HG03354 (cell line): ENCODE measurements at regions not wholly inside any gene's neighbourhood (a gene's known extent, or its start where the extent isn't known, plus 50 kb on each side); places are given as distances from the start of the nearest gene placed in this dataset.
"Not testable (repeated sequence)": the region's sequence is repeated elsewhere in the genome, so short reads cannot be mapped to it uniquely, and the experiment has no call there.

Experiments used
- ATAC-seq: cut with Tn5 transposase; IDR thresholded peaks from one replicate; pipeline ENCODE4 v1.9.1; 2021; ENCODE audit warnings: mild to moderate bottlenecking; ENCODE audit not compliant: unreplicated experiment, poor library complexity, severe bottlenecking

DNA sequence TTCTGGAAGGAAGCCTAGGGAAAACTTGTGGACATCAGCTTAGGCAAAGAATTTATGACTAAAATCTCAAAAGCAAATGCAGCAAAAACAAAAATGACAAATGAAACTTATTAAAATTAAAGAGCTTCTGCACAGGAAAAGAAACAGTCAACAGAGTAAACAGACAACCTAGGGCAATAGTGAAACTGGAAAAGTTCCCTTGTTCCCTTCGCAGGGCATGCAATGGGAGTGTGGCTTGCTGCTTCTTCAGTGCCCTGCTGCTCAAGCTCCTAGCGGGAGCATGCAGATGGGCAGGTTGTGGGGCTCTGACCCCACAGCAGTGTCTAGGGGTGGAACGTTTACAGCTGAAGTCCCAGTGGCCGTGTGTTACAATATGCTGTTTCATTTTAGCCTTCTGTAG, 1797.4 kb downstream of the NCAM2 start:
- no peak for ATAC-seq

DNA sequence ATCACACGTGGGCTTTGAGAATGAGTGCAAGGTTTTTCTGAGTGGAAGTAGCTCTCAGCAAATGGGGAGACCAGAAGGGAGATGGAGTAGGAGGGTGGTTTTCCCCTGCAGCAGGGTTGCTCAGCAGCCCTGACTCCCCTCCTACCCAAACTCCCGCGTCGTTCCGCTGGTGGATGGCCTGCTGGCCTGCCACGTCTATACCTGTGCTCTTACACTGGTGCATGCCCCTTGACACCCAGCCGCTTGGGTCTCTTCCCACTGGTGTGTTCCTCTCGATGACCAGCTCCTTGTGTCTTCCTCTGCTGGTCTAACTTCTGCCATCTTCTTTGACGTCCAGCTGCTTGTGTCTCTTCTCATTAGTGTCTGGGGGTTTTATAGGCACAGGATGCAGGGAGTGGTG, 1797.9 kb downstream of the NCAM2 start:
- ATAC-seq, result no peak

DNA sequence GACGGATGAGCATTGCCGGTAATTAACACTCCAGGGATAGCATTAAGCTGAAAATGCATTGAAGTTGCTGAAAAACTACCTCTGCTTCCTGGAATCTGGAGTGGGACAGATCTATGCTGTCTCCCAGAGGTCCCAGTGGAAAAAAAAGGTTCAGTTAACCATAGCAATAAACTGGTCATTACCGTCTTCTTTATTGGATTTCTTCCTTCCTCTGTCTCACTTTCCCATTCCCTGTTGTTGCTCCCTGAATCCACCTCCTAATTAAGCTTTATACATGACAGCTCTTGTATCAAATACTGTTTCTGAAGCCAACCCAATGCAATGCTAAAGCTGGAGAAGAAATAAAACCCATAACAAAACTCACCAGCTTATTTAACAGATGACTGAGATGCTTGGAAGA, 1805.9 kb downstream of the NCAM2 start:
- ATAC-seq, result no peak

DNA sequence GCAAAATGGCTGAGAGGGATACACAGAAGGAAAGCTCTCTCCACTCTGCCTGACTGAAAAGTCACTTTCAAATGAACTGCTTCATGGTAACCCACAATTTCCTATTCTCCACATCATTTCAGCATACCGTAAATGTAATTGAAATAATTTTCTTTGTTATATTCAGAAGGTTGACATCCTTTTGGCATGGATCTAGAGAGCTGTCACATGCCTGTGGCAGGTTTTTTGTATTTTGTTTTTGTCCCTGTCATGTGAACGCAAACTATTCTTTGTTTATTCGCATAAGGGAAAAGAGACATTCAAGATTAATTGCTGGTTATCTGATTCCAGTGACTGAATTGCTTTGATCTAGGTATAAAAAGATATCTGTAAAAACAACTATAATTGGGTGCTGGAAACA, 1808.1 kb downstream of the NCAM2 start:
- ATAC-seq, result no peak

DNA sequence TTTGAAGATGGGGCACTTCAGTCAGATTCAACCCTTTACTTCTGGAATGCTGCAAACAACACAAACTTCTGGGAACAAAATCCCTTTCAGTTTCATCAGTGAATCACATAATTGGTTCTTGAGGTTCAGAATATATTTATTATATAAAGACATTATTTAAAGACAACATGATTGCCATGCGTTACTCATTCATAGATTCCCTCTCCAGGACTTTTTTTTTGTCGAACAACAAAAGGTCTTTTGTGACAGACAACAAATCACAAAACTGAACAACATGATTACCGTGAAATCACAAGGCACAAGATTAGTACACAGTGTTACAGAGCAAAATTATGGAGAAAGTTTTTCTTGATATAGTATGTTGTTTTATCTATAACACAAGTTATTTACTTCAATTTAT, 1815.0 kb downstream of the NCAM2 start:
- ATAC-seq, result no peak

DNA sequence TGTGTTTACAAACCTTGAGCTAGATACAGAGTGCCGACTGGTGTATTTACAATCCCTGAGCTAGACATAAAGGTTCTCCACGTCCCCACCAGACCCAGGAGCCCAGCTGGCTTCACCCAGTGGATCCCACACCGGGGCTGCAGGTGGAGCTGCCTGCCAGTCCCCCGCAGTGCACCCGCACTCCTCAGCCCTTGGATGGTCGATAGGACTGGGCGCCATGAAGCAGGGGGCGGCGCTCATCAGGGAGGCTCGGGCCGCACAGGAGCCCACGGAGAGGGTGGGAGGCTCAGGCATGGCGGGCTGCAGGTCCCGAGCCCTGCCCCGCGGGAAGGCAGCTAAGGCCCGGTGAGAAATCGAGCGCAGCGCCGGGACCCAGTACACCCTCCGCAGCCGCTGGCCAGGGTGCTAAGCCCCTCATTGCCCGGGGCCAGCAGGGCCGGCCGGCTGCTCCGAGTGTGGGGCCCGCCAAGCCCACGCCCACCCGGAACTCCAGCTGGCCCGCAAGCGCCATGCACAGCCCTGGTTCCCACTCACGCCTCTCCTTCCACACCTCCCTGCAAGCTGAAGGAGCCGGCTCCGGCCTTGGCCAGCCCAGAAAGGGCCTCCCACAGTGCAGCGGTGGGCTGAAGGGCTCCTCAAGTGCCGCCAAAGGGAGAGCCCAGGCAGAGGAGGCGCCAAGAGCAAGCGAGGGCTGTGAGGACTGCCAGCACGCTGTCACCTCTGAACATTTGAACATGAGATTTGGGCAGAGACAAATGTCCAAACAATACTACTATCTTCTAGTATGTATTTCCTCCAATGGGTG, 1820.7 kb downstream of the NCAM2 start:
- not testable (repeated sequence) for ATAC-seq

DNA sequence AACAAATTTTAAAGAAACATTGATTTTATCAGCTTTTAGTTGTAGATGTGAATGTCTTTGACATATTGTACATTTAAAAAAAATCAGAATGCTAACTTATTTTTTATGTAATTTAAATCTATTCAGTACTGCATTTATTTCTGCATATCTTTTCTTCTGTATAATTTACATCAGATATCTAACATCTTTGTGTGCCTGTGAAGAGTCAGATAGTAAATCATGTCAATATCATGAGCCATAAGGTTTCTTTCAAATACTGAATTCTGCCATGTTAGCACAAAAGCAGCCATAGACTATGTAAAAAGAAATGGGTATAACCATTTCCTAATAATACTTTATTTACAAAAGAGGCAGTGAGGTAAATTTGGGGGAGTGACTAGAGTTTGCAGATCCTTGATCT, 1829.2 kb downstream of the NCAM2 start:
- no peak for ATAC-seq

DNA sequence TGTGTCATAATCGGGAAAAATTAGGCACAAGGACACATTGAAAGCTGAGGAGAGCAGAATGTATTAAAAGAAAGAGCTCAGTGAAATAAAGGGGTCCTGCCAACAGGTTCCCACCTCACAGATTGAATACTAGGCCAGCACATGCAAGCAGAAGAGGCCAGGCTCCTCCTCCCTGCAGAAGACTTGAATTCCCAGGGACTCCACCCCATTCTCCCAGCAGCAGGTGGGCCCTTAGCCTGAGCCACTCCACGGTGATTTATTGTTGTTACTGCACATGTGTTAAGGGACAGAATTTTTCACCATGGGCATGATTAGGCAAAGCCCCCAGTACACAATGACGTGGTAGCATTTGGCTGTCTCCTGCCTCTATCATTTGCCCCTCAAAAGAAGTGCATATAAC, 1844.7 kb downstream of the NCAM2 start:
- ATAC-seq, result no peak

DNA sequence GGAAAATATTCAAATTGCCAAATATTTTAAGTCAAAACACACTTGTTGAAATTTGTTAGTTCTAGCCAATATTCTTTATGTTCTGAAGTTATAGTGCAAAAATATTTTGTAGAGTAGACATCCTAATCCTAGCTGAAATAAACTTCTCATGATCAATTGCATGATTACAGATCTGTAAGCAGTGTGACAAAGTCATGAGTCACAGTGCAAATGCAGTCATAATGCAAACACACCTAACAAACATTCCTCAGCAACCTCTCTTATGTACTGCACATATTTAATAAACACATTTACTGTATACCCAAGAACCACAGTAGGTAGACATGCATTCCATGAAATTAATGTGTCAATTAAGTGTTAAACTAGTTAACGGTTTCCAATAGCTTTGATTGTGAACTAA, 1857.4 kb downstream of the NCAM2 start:
- ATAC-seq, result no peak

DNA sequence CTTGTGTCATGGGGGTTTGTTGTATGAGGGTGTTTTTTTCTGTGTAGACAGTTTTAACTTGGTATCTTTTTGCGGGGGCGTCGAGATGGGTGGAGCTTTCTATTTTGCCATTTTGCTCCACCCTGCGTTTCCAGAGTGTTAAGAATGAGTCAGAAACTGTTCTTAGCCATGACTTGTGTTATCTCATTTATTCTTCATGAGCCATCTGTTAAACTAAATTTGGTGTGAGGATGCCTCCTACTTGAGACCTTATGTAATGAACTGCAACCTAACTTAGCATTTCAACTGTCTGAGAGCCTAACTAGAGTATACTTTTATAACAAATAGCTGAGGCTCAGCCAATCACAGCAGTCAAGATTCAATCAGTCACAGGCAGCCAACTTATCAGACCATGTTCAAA, 1873.5 kb downstream of the NCAM2 start:
- no peak for ATAC-seq

DNA sequence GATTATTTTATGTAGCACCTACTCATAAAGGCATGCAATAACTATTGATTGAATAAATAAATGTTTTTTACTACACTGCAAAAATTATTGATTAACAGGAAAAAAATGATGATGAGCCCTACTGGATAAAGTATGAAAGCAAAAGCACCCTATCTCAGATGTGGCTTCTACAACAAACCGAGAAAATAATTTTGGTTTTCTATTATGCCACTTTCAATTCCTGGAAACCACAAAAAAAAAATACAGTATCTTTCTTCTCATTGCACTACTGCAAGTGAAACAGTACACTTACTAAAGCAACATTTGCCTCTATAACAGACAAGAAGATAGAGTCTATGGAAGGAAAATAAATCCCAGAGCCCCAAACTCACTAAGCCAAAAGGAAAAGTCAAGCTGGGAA, 1882.4 kb downstream of the NCAM2 start:
- ATAC-seq, result no peak

DNA sequence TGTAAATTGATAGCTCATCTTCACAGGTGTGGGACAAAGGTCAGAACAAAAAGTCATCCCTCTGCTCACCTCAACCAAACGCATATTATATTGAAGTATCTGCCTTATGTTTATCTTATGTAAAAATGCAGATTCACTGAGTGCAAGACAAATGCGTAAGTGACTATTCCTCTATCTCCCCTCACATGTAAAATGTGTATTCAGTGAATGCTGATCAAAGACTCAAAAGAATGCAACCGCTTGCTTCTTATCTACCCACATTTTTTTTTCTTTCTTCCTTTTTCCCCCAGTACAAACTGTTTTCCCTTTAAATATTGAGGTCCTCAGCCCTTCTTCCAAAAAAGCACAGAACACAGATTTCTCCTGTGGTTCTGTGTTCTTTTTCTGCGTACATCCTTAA, 1882.9 kb downstream of the NCAM2 start:
- no peak for ATAC-seq

DNA sequence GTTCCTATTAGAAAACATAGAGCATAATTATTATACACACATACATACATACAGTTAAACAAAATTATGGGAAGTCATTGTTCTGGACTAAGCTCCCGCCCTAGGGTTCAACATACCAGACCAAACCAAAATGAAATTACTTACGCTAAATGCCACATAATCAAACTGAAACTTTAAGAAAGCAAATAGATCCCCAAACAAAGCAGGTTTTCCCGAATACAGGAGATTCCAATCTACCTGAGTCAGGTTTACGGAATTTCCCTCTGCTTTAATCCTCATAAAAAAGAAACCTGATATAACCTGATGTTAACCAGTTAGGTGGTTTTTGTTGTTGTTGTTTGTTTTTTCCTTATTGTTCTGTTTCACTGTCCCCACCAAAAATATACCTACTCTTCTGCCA, 1886.9 kb downstream of the NCAM2 start:
- no peak for ATAC-seq

DNA sequence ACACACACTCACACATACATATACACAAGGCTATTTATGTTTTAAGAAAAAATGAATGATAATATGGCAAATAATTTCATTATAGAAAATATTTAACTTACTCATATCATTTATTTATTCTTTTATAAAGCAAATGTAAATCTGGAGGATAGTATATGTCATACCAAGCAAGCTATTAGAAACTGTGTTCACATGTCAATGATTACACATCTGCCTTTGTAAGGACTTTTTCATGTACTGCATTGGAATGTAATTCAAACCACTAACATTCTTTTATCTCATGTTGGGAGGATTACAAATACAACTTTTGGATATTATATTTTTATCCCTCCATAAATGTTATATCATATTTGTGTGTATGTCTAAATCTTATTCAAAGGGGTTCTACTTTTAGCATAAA, 1887.4 kb downstream of the NCAM2 start:
- no peak for ATAC-seq

DNA sequence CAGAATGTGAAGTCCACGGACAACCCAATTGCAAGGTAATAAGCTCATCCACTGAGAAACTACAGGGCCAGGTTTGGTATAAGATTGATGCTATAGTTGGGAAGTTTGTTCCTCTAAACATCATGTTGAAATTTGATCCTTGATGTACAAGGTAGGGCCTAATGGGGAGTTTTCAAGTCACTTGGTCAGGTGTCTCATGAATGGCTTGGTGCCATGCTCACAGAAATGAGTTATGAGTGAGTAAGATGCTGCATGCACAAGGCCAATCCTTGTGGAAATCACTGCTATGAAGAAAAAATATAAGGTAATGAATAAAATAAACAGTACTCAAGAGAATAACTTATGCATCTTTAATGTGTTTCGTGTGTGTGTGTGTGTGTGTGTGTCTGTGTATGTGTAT, 1891.2 kb downstream of the NCAM2 start:
- no peak for ATAC-seq

DNA sequence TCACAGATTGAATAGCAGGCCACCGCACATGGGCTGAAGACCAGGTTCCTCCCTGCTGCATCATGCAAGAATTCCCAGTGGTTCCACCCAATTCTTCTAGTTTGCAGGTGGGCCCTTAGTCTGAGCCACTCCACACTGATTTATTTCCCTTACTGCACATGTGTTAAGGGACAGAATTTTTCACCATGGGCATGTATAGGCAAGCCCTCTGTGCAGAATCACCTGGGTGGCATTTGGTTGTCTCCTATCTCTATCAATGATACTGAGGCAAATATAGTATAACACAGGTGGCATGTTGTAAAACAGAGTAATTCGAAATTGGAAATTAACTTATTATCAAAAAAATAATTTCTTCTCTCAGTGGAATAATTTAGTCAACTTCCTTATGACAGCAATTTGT, 1892.4 kb downstream of the NCAM2 start:
- no peak for ATAC-seq

DNA sequence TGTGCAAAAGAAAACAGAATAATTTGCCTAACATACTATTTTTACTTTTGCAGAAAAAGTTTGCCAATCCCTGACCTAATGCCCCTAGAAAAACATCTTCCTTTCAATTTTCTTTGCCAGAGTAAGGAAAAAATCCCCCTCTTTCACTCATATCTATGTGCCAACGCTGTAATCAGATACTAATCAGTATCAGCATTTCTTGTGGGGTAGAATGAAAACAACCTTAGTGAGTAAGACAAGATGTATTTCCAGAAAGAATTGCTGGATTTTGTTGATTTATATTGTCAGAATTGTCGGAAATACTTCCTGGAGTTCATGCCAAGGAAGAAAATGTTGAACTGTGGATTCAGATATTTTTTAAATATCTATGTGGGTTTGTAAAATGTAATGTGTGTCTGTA, 1893.8 kb downstream of the NCAM2 start:
- ATAC-seq, result no peak

DNA sequence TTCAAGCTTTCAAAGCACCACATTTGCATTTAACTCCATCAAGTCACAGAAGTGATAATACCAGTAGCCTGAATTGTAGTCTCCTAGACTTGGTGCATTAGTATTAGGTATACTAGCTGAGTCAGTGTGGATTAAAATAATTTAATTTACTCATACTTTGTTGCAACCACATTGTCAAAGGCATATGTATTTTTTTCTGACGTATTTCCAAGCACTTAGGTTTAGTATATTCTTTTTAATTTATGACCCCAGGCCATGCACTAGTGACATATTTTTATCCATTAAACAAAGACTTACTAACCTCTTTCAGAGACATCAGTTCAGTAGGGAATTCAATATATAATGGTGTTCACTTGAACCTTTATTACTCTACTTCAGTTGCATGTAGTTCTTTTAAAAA, 1894.5 kb downstream of the NCAM2 start:
- ATAC-seq, result no peak

DNA sequence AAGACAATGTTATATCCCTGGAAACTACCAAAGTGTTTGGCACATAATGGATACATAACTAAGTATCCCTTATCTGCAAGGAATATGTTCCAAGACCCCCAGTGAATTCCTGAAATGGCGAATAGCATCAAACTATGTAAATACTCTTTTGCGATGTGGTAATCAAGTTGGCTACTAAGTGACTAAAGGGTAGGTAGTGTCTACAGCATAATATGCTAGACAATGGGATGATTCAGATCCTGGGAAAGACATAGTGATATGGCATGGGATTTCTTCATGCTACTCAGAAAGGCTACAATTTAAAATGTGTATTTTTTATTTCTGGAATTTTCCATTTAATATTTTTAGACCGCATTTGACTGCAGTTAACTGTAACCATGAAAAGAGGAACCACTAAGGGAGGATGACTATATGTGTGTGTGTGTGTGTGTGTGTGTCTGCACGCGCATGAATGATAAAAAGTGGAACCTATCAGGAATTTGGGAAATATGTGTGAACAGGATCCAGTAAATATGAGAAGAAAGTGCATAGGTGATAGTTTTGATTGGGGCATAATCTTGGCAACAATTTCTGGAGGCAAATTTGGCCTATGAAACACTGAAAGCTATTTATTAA, 1899.9 kb downstream of the NCAM2 start:
- ATAC-seq, result no peak

DNA sequence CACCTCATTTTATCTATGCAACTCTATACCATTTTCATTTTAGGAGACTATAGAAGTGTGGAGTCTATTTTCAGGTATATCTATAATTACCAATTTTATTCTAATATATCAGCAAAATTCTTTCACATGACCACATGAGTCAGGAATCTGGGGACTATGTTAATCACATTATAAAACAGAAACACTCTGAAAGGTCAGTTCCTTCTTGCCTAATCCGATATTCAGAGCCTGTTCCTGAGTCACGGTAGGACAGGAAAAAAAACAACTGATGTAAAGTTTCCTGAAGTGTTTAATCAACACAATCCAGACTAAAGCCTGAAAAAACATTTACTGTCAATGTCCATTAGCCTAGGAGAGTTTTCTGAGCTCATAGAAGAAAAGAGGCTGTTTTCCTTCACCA, 1902.3 kb downstream of the NCAM2 start:
- ATAC-seq, result no peak

DNA sequence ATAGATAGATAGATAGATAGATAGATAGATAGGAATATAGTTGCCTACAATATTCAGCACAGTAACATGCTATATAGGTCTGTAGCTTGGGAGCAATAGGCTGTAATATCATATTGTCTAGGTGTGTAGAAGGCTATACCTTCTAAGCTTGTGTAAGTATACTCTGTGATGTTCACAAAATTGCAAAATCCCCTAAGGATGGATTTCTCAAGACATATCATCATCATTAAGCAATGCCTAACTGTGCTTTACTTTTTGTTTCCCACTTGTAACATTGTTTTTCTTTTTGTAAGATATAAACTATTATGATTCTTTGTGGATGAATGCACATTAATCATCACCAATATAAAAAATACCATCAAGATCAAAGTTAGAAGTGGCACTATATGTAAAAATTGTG, 1905.6 kb downstream of the NCAM2 start:
- no peak for ATAC-seq

DNA sequence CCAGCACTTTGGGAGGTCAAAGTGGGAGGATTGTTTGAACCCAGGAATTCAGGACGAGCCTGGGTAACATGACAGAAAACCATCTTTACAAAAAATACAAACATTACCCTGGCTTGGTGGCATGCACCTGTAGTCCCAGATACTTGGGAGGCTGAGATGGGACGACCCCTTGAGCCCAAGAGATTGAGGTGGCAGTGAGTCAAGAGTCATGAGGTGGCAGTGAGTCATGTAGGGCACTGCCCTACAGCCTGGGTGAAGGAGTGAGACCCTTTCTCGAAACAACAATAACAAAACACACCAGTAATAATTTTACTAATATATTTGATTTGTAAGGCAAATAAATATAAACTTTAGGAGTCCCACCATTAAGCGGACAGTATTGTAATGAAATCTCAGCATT, 1906.2 kb downstream of the NCAM2 start:
- ATAC-seq, result no peak
